PC-3 (cell line): ENCODE measurements at regions not wholly inside any gene's neighbourhood (a gene's known extent, or its start where the extent isn't known, plus 50 kb on each side); places are given as distances from the start of the nearest gene placed in this dataset.
"Not testable (repeated sequence)": the region's sequence is repeated elsewhere in the genome, so short reads cannot be mapped to it uniquely, and the experiment has no call there.

Experiments used
- ATAC-seq: fragments of 200-7000 bp; cut with Tn5 transposase; 2 replicates; pipeline ENCODE4 v1.9.1; 2020; ENCODE audit warnings: mild to moderate bottlenecking, moderate library complexity
- BruUV-seq: library from RNA; stranded (reverse); fragments of 400-500 nt; replicated peaks from 2 replicates; lab custom pipeline; 2021; lab: Mats Ljungman, UMichigan
- CTCF ChIA-PET: fragments of 300-600 bp; sonication (Branson Sonifier 250); formaldehyde crosslinking; loops from one replicate; lab custom pipeline; 2022; ENCODE audit warnings: antibody characterized with exemption; lab: Charles Lee
- POLR2A ChIA-PET: fragments of 300-600 bp; sonication (Branson Sonifier 250); formaldehyde crosslinking; loops from one replicate; lab custom pipeline; 2022; ENCODE audit warnings: antibody characterized with exemption; ENCODE audit not compliant: unreplicated experiment; lab: Charles Lee
- DNase-seq: peaks from one replicate; pipeline ENCODE4 v3.0.0-alpha.2; 2015
- H2AFZ ChIP-seq: fragments of 300-600 bp; sonication (generic); 2 replicates; pipeline ENCODE4 v1.6.0; 2016; ENCODE audit warnings: antibody characterized with exemption, low read length
- H3F3A ChIP-seq: fragments of 300-600 bp; sonication (generic); one replicate; pipeline ENCODE4 v1.6.0; 2017; ENCODE audit warnings: antibody characterized with exemption, low read length, control low read depth, mild to moderate bottlenecking; ENCODE audit not compliant: unreplicated experiment
- H3K27ac ChIP-seq: fragments of 300-600 bp; sonication (generic); 2 replicates; pipeline ENCODE4 v1.5.1; 2016; ENCODE audit warnings: mild to moderate bottlenecking, low read length
- H3K27me3 ChIP-seq: fragments of 300-600 bp; sonication (generic); 2 replicates; pipeline ENCODE4 v1.6.1; 2016; ENCODE audit warnings: low read length, mixed read lengths
- H3K36me3 ChIP-seq: fragments of 300-600 bp; sonication (generic); 2 replicates; pipeline ENCODE4 v1.6.1; 2016; ENCODE audit warnings: low read depth, mixed run types, low read length, mixed read lengths
- H3K4me1 ChIP-seq: fragments of 300-600 bp; sonication (generic); 2 replicates; pipeline ENCODE4 v1.5.1; 2016; ENCODE audit warnings: low read length; ENCODE audit not compliant: insufficient read depth
- H3K4me2 ChIP-seq: fragments of 300-600 bp; sonication (generic); 2 replicates; pipeline ENCODE4 v1.6.0; 2016; ENCODE audit warnings: low read length
- H3K4me3 ChIP-seq: fragments of 300-600 bp; sonication (generic); 2 replicates; pipeline ENCODE4 v1.5.1; 2016; ENCODE audit warnings: mild to moderate bottlenecking, low read length, mixed read lengths
- H3K79me2 ChIP-seq: fragments of 300-600 bp; sonication (generic); 2 replicates; pipeline ENCODE4 v1.6.1; 2017; ENCODE audit warnings: low read length, mixed read lengths
- H3K9ac ChIP-seq: fragments of 300-600 bp; sonication (generic); 2 replicates; pipeline ENCODE4 v1.6.0; 2016; ENCODE audit warnings: mild to moderate bottlenecking, low read length
- H3K9me2 ChIP-seq: fragments of 300-600 bp; sonication (generic); replicated peaks from 2 replicates; pipeline ENCODE4 v1.6.1; 2016; ENCODE audit warnings: mixed run types, low read length, mixed read lengths
- H3K9me3 ChIP-seq: fragments of 300-600 bp; sonication (generic); 2 replicates; pipeline ENCODE4 v1.6.1; 2016; ENCODE audit warnings: low read length, mixed read lengths
- H4K20me1 ChIP-seq: fragments of 300-600 bp; sonication (generic); 2 replicates; pipeline ENCODE4 v1.6.1; 2016; ENCODE audit warnings: low read length, mixed read lengths
- EZH2 ChIP-seq: fragments of 300-600 bp; sonication (generic); IDR thresholded peaks from one replicate; pipeline ENCODE4 v1.6.1; 2017; ENCODE audit warnings: antibody characterized with exemption, mild to moderate bottlenecking, low read length; ENCODE audit not compliant: unreplicated experiment
- EZH2phosphoT487 ChIP-seq: fragments of 300-600 bp; sonication (generic); IDR thresholded peaks from 2 replicates; pipeline ENCODE4 v1.6.1; 2018; ENCODE audit warnings: mild to moderate bottlenecking, antibody characterized with exemption, low read length, borderline replicate concordance
- intact Hi-C: fragments of 100-400 bp; cut with micrococcal nuclease; formaldehyde crosslinking; loops from 2 replicates; pipeline ENCODE4 v1.9.0; 2023
- TF ChIP-seq, protein P1 (sequence below): fragments of 300-600 bp; sonication (generic); conservative IDR thresholded peaks from 2 replicates; pipeline ENCODE4 v1.5.1; 2017; ENCODE audit warnings: antibody characterized with exemption, low read depth, mild to moderate bottlenecking, low read length

DNA sequence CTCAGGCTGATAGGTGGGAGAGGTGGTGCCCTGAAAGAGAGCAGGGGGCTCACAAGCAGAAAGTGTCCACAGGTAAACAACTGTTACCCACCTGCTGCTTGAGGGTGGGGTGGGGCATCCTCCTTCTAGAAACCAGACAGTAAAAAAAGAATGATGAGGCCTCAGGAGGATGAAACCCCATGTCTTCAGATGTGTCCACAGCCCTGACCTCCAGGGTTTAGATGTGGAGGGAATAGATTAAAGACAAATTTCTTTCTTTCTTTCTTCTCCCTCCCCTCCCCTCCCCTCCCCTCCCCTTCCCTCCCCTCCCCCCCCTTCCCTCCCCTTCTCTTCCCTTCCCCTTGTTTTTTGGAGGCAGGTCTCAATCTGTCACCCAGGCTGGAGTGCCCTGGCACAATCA lies 333.5 kb upstream of the NUPR2 start:
- no peak overlapping the region for H3K4me3 ChIP-seq
- H4K20me1 ChIP-seq, result no peaks in the 10 kb centered on the region
- no peaks in the 10 kb centered on the region for H3K9me2 ChIP-seq
- H3K36me3 ChIP-seq, result no peaks in the 10 kb centered on the region
- H3F3A ChIP-seq, result no peaks in the 10 kb centered on the region
- intact Hi-C loops, result no loop called here
- POLR2A ChIA-PET, result no interaction called here
- H3K79me2 ChIP-seq, result no peaks in the 10 kb centered on the region
- no TSS peak for BruUV-seq
- no peak overlapping the region for H3K27ac ChIP-seq
- peaks cover 9% of the 10 kb centered on the region; the same call in 1 of the 2 replicates for H3K9me3 ChIP-seq
- DNase-seq (no peak), ATAC-seq (no peak)
- H3K4me2 ChIP-seq, result no peak overlapping the region
- no peak overlapping the region for H3K9ac ChIP-seq
- CTCF ChIA-PET, result no interaction called here
- H3K4me1 ChIP-seq, result no peaks in the 10 kb centered on the region
- no peaks in the 10 kb centered on the region for H3K27me3 ChIP-seq
- TF ChIP-seq, protein P1, sequence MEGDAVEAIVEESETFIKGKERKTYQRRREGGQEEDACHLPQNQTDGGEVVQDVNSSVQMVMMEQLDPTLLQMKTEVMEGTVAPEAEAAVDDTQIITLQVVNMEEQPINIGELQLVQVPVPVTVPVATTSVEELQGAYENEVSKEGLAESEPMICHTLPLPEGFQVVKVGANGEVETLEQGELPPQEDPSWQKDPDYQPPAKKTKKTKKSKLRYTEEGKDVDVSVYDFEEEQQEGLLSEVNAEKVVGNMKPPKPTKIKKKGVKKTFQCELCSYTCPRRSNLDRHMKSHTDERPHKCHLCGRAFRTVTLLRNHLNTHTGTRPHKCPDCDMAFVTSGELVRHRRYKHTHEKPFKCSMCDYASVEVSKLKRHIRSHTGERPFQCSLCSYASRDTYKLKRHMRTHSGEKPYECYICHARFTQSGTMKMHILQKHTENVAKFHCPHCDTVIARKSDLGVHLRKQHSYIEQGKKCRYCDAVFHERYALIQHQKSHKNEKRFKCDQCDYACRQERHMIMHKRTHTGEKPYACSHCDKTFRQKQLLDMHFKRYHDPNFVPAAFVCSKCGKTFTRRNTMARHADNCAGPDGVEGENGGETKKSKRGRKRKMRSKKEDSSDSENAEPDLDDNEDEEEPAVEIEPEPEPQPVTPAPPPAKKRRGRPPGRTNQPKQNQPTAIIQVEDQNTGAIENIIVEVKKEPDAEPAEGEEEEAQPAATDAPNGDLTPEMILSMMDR, result no peak
- TF ChIP-seq EZH2 (no peak), EZH2phosphoT487 (no peak)
- H2AFZ ChIP-seq, result no peak overlapping the region

DNA sequence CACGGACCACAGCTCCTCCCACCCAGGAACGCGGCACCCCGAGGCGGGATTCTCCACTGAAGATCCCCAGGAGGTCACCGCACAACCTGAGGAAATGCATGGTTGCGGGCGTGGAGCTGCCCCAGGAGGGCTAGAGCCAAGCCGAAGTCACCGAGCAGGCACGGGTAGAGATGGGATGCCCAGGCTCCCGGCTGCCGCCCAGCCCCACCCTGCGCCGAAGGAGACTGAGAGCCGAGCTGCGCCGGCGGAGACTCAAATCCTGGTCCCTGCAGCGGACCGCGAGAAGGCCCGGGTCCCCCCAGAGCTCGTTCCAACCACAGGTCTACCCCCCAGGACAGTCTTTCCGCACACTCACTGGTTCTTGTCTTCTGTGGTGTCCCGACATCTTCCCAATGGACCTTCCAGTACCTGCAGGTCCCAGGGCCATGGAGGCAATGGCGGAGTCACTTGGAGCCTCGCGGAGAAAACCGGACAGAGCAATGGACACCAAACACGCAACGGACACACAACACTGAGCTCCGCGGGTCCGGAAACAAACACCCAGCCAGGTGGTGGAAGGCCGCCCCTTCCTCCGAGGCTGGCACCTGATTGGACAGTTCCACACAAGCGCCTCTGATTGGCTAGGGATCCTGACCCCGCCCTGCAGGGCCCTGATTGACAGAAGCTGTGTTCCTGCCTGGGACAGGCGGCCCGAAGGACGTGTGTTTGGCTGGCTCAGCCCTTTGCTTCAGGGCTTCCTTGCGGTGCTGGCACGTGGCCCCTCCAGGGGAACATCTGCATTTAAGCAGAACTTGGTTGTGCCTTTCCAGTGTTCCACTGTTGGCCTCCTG lies 331.9 kb upstream of the NUPR2 start:
- no peaks in the 10 kb centered on the region for H4K20me1 ChIP-seq
- no peaks in the 10 kb centered on the region for H3K27me3 ChIP-seq
- no peaks in the 10 kb centered on the region for H3K9me2 ChIP-seq
- ATAC-seq (no peak), DNase-seq (no peak)
- H3K4me1 ChIP-seq, result no peaks in the 10 kb centered on the region
- H3K4me2 ChIP-seq, result no peak overlapping the region
- H3K9ac ChIP-seq, result no peak overlapping the region
- ChIA-PET CTCF (no interaction called here), POLR2A (no interaction called here)
- TF ChIP-seq, protein P1, result no peak
- no peak for TF ChIP-seq EZH2
- no peak for TF ChIP-seq EZH2phosphoT487
- H3F3A ChIP-seq, result no peaks in the 10 kb centered on the region
- H3K27ac ChIP-seq, result no peak overlapping the region
- peaks cover 14% of the 10 kb centered on the region; the same call in 1 of the 2 replicates for H3K9me3 ChIP-seq
- BruUV-seq, result no TSS peak
- no peaks in the 10 kb centered on the region for H3K79me2 ChIP-seq
- no peak overlapping the region for H3K4me3 ChIP-seq
- intact Hi-C loops, result no loop called here
- no peak overlapping the region for H2AFZ ChIP-seq
- no peaks in the 10 kb centered on the region for H3K36me3 ChIP-seq

DNA sequence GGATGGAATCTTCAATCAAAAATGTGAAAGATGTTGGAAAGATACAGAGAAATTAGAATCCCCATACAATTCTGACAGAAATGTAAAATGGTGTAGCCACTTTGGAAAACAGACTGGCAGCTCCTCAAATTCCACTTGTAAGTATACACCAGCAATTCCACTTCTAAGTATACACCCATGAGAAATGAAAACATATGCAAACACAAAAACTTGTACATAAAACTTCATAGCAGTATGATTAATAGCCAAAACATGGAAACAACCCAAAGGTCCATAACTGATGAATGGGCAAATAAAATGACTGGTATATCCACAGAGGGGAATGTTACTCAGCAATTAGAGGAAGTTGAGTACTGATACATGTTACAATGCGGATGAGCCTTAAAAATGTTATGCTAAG lies 304.3 kb upstream of the NUPR2 start:
- H3K9me3 ChIP-seq, CTCF ChIA-PET, BruUV-seq: not testable (repeated sequence)

More for the DNA sequence above, 304.3 kb upstream of the NUPR2 start:
- peak; percentile 72 for ATAC-seq
- H3F3A ChIP-seq, H4K20me1 ChIP-seq, H3K4me3 ChIP-seq, POLR2A ChIA-PET, H3K9ac ChIP-seq, H3K9me2 ChIP-seq, H2AFZ ChIP-seq, H3K36me3 ChIP-seq, H3K27ac ChIP-seq, H3K4me2 ChIP-seq, H3K4me1 ChIP-seq, intact Hi-C loops, H3K27me3 ChIP-seq, H3K79me2 ChIP-seq: not testable (repeated sequence)
- DNase-seq, result peak; percentile 9
